LoVo (cell line): ENCODE measurements at regions not wholly inside any gene's neighbourhood (a gene's known extent, or its start where the extent isn't known, plus 50 kb on each side); places are given as distances from the start of the nearest gene placed in this dataset.
"Not testable (repeated sequence)": the region's sequence is repeated elsewhere in the genome, so short reads cannot be mapped to it uniquely, and the experiment has no call there.

ENCODE experiments used
- DNase-seq: peaks from one replicate; pipeline ENCODE4 v3.0.0-alpha.2; 2016; ENCODE audit warnings: low spot score

- no peak for DNase-seq
Measured at GRCh38 chr20:54324652-54325285, 116.9 kb downstream of the PFDN4 start.

GRCh38 chr20:54335299-54335698 lies 127.4 kb downstream of the PFDN4 start:
- DNase-seq, result no peak

GRCh38 chr20:54337144-54337543 lies 129.3 kb downstream of the PFDN4 start:
- no peak for DNase-seq

DNA sequence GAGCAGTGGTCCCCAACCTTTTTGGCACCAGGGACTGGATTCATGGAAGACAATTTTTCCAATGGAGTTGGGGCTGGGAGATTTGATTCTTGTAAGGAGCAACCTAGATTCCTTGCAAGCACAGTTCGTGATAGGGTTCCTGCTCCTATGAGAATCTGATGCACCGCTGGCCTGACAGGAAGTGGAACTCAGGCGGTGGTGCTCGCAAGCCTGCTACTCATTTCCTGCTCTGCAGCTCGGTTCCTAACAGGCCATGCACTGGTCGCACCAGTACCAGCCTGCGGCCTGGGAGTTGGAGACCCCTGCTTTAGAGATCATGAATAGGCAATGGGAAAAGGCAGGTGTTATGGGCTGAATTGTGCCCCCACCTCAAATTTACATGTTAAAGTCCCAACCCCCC lies 131.2 kb downstream of the PFDN4 start:
- DNase-seq, result no peak

DNA sequence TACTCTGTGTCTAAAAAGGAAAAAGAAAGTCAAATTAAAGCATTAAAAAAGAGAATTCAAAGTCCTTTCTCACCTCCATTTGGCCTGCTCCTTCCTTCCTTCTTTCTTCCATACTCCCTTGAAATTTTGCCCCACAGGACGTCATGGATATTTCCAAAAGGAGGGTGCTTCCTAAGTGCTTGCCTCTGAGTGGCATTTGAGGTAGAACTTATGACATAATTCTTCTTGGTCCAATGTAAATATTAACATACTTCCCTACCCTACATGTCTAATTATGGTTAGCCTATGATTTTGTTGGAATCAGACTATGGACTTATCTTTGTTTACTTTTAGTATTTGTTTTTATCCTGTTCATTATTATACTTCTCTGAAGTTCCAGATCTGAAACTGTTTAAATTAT lies 132.3 kb downstream of the PFDN4 start:
- DNase-seq, result no peak

GRCh38 chr20:54340667-54341081 lies 132.8 kb downstream of the PFDN4 start:
- no peak for DNase-seq

GRCh38 chr20:54342258-54342920 lies 133.0 kb upstream of the DOK5 start:
- no peak for DNase-seq

DNA sequence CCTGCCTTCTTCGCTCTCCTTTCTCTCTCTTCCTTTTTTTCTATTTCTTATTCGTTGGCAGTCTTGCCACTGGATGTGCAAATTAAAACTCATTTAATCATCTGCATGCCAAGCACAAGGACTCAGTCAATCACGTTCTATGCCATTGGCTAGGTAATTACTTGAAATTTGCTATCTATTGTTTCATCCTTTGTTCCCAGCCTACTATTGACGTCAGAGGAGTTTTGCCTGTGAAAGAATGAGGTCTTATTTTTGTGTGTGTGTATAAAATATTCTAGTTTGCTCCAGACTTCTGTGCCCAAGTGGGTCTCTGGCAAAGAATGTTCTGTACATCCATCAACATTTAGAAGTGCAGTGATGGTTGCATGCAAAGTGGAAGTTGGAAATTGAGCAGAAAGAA lies 132.3 kb upstream of the DOK5 start:
- no peak for DNase-seq

DNA sequence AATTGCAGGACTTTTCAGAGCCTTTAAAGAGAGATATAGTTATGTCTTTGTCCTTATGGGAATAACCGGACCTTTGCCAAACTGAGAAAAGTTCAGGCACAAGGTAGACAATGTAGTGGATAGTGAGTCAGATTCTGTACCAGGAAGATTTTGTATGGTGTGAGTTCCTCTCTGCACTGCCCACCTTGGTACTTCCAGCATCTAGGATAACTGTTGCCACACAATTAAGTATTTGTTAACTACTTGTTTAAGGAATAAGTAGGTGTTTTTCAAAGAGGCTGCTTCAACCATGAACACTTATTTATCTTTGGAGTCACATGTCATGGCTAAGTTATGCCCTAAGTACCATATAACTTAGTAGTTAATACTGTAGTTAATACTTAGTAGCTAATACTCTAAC lies 131.8 kb upstream of the DOK5 start:
- no peak for DNase-seq

DNA sequence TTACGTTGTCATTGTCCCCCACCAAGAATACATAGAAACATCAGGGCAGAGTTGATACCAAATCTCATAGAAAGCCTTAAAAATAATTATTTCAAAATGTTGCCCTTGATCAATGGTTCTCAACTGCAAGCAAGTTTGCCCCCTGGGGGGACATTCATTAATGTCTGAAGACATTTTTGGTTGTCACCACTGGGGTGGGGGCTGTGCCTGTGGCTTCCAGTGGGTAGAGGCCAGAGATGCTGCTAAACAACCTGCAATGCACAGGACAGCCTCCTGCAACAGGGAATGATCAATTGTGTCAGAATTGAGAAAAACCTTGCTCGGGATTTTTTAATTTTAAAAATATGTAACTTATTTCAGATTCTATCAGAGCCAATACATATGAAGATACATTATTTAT lies 130.6 kb upstream of the DOK5 start:
- DNase-seq, result no peak

DNA sequence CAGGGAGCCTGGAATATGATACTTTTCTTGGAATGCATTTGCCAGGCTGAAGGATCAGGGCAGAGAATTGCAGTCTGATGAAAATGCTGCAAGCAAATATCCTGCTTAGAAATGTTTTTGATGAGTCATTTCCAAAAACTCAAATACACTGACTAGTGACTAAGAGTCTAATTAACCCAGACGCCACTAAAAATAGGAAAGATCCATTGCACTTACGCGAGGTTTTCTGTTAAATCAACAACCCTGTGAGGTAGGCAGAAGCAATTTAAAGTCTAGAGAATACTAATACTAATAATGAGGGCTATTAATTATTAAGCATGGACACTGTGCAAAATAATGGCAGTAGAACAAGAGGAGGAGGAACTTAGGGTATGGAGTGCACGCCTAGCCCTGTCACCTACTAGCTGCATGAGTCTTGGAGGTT lies 130.1 kb upstream of the DOK5 start:
- DNase-seq, result no peak

GRCh38 chr20:54345821-54346220 lies 129.6 kb upstream of the DOK5 start:
- DNase-seq, result no peak

GRCh38 chr20:54346276-54346675 lies 129.1 kb upstream of the DOK5 start:
- no peak for DNase-seq

DNA sequence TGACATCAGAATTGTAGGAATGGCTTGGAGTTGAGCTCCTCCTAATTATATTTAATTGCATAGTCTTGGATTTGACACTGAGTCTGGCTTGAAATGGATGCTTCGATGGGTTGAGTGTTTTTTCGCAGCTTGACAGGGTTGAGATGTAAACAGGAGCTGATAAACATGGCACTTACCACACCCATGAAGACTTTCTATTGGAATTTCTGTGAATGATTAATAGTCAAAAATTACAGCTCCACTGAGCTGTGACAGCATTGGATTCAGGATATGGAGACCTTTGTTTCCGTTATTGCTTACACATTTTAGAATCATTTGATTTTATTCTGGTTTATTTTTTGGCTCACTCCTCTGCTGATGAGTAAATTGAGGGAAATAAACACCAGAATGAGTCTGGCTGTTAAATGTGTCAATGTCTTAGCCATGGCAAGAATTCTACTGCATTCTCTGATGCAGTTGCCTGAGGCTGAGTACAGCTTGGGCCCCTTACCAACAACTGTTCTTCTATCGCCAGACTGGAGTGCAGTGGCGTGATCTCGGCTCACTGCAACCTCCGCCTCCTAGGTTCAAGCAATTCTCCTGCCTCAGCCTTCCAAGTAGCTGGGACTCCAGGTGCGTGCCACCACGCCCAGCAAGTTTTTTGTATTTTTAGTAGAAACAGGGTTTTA lies 128.1 kb upstream of the DOK5 start:
- no peak for DNase-seq

DNA sequence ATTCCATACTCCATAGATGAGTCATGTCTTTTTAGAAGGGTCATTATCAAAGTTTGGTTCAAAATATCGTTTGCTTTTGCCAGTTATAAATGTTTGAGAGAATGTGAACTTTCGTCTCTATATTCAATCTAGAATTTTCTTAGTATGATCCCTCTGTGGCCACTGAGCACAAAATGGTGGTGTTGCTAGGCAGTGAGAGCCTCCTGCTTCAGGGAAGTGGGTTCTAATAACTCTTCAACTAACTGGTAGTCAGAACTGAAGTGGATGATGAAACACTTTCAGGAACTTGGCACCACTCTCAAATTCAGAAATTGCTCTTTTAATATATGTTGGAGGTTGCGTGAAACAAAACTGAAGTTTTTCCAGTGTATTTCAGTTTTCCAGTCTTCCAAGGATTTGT lies 125.0 kb upstream of the DOK5 start:
- no peak for DNase-seq

GRCh38 chr20:54351371-54352136 lies 123.8 kb upstream of the DOK5 start:
- no peak for DNase-seq

GRCh38 chr20:54352541-54352940 lies 122.9 kb upstream of the DOK5 start:
- DNase-seq, result not testable (repeated sequence)

- no peak for DNase-seq
Measured at GRCh38 chr20:54353292-54353691, 122.1 kb upstream of the DOK5 start.

DNA sequence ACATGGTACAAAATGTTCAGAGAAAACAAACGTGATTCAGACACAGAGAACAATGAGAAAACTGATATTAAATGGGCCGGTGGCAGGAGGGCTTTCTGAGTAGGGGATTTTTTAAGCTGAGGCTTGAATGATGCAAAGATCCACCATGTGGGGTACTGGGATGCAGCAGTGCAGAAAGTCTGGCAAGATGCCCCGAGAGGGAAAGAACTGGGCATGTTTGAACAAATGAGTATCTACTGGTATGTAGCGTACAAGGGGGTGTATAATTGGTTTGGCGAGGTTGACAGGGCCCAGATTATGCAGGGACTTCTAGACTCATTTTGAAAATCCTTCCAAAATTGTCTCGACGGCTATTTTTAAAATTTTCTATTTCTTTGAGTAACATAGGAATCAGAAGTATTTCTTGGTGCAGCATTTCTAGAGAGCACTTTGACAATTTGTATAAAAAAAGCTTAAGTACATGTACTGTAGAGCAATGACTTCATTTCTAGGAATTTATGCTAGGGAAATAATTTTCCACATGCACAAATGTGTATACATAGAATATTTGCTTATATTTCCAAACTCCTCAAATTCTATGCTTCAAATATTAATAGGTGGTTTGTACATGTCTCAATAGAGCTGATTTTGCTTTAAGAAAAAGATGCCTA lies 119.6 kb upstream of the DOK5 start:
- DNase-seq, result no peak

- DNase-seq, result no peak
Measured at GRCh38 chr20:54356801-54357200, 118.6 kb upstream of the DOK5 start.

DNA sequence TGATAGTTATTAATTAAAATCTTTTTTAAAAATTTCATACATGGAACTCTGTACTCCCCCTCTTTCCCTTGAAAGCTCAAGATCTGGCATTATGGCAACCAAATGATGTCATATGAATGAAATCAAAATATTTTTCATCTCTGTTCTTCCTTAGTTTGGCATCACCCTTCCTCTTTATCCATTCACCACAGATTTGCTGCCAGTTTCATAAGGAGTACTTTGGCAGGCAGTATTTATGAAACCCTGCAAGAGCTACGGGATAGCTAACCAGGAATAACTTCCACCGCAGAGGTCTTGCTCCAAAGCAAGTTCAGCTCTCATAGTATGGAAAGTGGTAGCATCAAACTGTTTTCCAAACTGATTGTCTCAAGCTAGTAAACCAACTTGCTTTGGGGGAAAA lies 113.9 kb upstream of the DOK5 start:
- no peak for DNase-seq

DNA sequence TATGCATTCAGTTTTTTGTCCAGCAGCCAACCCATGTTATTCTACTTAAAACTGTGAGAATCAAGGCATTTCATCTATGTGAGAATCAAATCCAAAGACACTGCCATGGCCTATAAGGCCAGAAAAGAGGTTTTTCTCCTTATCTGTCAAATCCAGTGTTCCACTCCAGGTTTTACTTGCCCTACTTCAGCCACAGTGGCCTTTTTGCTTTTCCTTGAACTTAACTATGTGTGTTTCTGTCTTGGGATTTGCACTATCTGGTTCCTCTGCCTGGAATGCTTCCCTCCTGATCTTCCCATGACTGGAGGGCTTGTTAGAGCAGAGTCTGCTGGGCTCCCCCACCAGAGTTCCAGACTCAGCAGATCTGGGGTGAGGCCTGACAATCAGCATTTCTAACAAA lies 113.1 kb upstream of the DOK5 start:
- DNase-seq, result no peak
